ENCODE measurements at regions not wholly inside any gene's neighbourhood (a gene's known extent, or its start where the extent isn't known, plus 50 kb on each side); places are given as distances from the start of the nearest gene placed in this dataset.

- Histone ChIP-seq H3K9me2 (replicated peaks; ENCODE audit: insufficient read depth, low read length) (no peaks in the 10 kb centered on the region), H2AFZ (ENCODE audit: low read length) (no peak overlapping the region), H4K20me1 (ENCODE audit: insufficient read depth, low read depth, low read length) (no peaks in the 10 kb centered on the region), H3K79me2 (ENCODE audit: low read length) (no peaks in the 10 kb centered on the region), H3K4me1 (ENCODE audit: low read length) (no peaks in the 10 kb centered on the region), H3K9me3 (ENCODE audit: low read length) (no peaks in the 10 kb centered on the region), H3K4me2 (ENCODE audit: low read depth, low read length, poor library complexity, severe bottlenecking) (no peak overlapping the region), H3K27me3 (ENCODE audit: low read length) (no peaks in the 10 kb centered on the region), H3K4me3 (ENCODE audit: low read length) (no peak overlapping the region), H3K9ac (ENCODE audit: low read length) (no peak overlapping the region), H3K36me3 (ENCODE audit: insufficient read depth, low read length) (no peaks in the 10 kb centered on the region), H3K27ac (ENCODE audit: low read length) (no peak overlapping the region)
- DNase-seq, result no peak
Measured at GRCh38 chr13:90613076-90613795, 734.3 kb upstream of the MIR17HG start.

GRCh38 chr13:90615236-90615635 lies 732.3 kb upstream of the MIR17HG start:
- Histone ChIP-seq H4K20me1 (ENCODE audit: insufficient read depth, low read depth, low read length) (no peaks in the 10 kb centered on the region), H3K9ac (ENCODE audit: low read length) (no peak overlapping the region), H3K4me3 (ENCODE audit: low read length) (no peak overlapping the region), H3K27ac (ENCODE audit: low read length) (no peak overlapping the region), H3K36me3 (ENCODE audit: insufficient read depth, low read length) (no peaks in the 10 kb centered on the region), H3K27me3 (ENCODE audit: low read length) (no peaks in the 10 kb centered on the region), H2AFZ (ENCODE audit: low read length) (no peak overlapping the region), H3K79me2 (ENCODE audit: low read length) (no peaks in the 10 kb centered on the region), H3K4me1 (ENCODE audit: low read length) (no peaks in the 10 kb centered on the region), H3K9me3 (ENCODE audit: low read length) (no peaks in the 10 kb centered on the region), H3K9me2 (replicated peaks; ENCODE audit: insufficient read depth, low read length) (no peaks in the 10 kb centered on the region), H3K4me2 (ENCODE audit: low read depth, low read length, poor library complexity, severe bottlenecking) (no peak overlapping the region)
- DNase-seq, result no peak

GRCh38 chr13:90615767-90616166 lies 731.7 kb upstream of the MIR17HG start:
- Histone ChIP-seq H3K4me1 (ENCODE audit: low read length) (no peaks in the 10 kb centered on the region), H3K9ac (ENCODE audit: low read length) (no peak overlapping the region), H3K9me3 (ENCODE audit: low read length) (no peaks in the 10 kb centered on the region), H3K79me2 (ENCODE audit: low read length) (no peaks in the 10 kb centered on the region), H2AFZ (ENCODE audit: low read length) (no peak overlapping the region), H3K9me2 (replicated peaks; ENCODE audit: insufficient read depth, low read length) (no peaks in the 10 kb centered on the region), H3K36me3 (ENCODE audit: insufficient read depth, low read length) (no peaks in the 10 kb centered on the region), H4K20me1 (ENCODE audit: insufficient read depth, low read depth, low read length) (no peaks in the 10 kb centered on the region), H3K27me3 (ENCODE audit: low read length) (no peaks in the 10 kb centered on the region), H3K4me3 (ENCODE audit: low read length) (no peak overlapping the region), H3K27ac (ENCODE audit: low read length) (no peak overlapping the region), H3K4me2 (ENCODE audit: low read depth, low read length, poor library complexity, severe bottlenecking) (no peak overlapping the region)
- DNase-seq, result no peak

- no peak for DNase-seq
- Histone ChIP-seq H3K9me3 (ENCODE audit: low read length) (no peaks in the 10 kb centered on the region), H3K9me2 (replicated peaks; ENCODE audit: insufficient read depth, low read length) (no peaks in the 10 kb centered on the region), H2AFZ (ENCODE audit: low read length) (no peak overlapping the region), H3K79me2 (ENCODE audit: low read length) (no peaks in the 10 kb centered on the region), H4K20me1 (ENCODE audit: insufficient read depth, low read depth, low read length) (no peaks in the 10 kb centered on the region), H3K36me3 (ENCODE audit: insufficient read depth, low read length) (no peaks in the 10 kb centered on the region), H3K9ac (ENCODE audit: low read length) (no peak overlapping the region), H3K4me2 (ENCODE audit: low read depth, low read length, poor library complexity, severe bottlenecking) (no peak overlapping the region), H3K4me1 (ENCODE audit: low read length) (no peaks in the 10 kb centered on the region), H3K27ac (ENCODE audit: low read length) (no peak overlapping the region), H3K27me3 (ENCODE audit: low read length) (no peaks in the 10 kb centered on the region), H3K4me3 (ENCODE audit: low read length) (no peak overlapping the region)
Measured at GRCh38 chr13:90618133-90618532, 729.4 kb upstream of the MIR17HG start.

- no peaks in the 10 kb centered on the region for H3K4me1 ChIP-seq (ENCODE audit: low read length)
- no peaks in the 10 kb centered on the region for H3K27me3 ChIP-seq (ENCODE audit: low read length)
- no peaks in the 10 kb centered on the region for H3K9me3 ChIP-seq (ENCODE audit: low read length)
- H3K9me2 ChIP-seq (replicated peaks; ENCODE audit: insufficient read depth, low read length), result no peaks in the 10 kb centered on the region
- no peak for DNase-seq
- no peak overlapping the region for H2AFZ ChIP-seq (ENCODE audit: low read length)
- H3K4me2 ChIP-seq (ENCODE audit: low read depth, low read length, poor library complexity, severe bottlenecking), result no peak overlapping the region
- H3K79me2 ChIP-seq (ENCODE audit: low read length), result no peaks in the 10 kb centered on the region
- no peak overlapping the region for H3K9ac ChIP-seq (ENCODE audit: low read length)
- H3K4me3 ChIP-seq (ENCODE audit: low read length), result no peak overlapping the region
- H4K20me1 ChIP-seq (ENCODE audit: insufficient read depth, low read depth, low read length), result no peaks in the 10 kb centered on the region
- H3K27ac ChIP-seq (ENCODE audit: low read length), result no peak overlapping the region
- H3K36me3 ChIP-seq (ENCODE audit: insufficient read depth, low read length), result no peaks in the 10 kb centered on the region
Measured at GRCh38 chr13:90622541-90622940, 724.9 kb upstream of the MIR17HG start.

GRCh38 chr13:90623318-90624011 lies 724.0 kb upstream of the MIR17HG start:
- no peak for DNase-seq
- no peak overlapping the region for H3K4me3 ChIP-seq (ENCODE audit: low read length)
- no peak overlapping the region for H2AFZ ChIP-seq (ENCODE audit: low read length)
- H3K4me1 ChIP-seq (ENCODE audit: low read length), result no peaks in the 10 kb centered on the region
- H3K27me3 ChIP-seq (ENCODE audit: low read length), result no peaks in the 10 kb centered on the region
- no peaks in the 10 kb centered on the region for H3K36me3 ChIP-seq (ENCODE audit: insufficient read depth, low read length)
- H3K4me2 ChIP-seq (ENCODE audit: low read depth, low read length, poor library complexity, severe bottlenecking), result no peak overlapping the region
- H3K27ac ChIP-seq (ENCODE audit: low read length), result no peak overlapping the region
- no peaks in the 10 kb centered on the region for H4K20me1 ChIP-seq (ENCODE audit: insufficient read depth, low read depth, low read length)
- no peak overlapping the region for H3K9ac ChIP-seq (ENCODE audit: low read length)
- no peaks in the 10 kb centered on the region for H3K9me3 ChIP-seq (ENCODE audit: low read length)
- no peaks in the 10 kb centered on the region for H3K9me2 ChIP-seq (replicated peaks; ENCODE audit: insufficient read depth, low read length)
- H3K79me2 ChIP-seq (ENCODE audit: low read length), result no peaks in the 10 kb centered on the region

- Histone ChIP-seq H3K9me3 (ENCODE audit: low read length) (no peaks in the 10 kb centered on the region), H4K20me1 (ENCODE audit: insufficient read depth, low read depth, low read length) (no peaks in the 10 kb centered on the region), H3K36me3 (ENCODE audit: insufficient read depth, low read length) (no peaks in the 10 kb centered on the region), H3K9ac (ENCODE audit: low read length) (no peak overlapping the region), H3K4me1 (ENCODE audit: low read length) (no peaks in the 10 kb centered on the region), H3K27me3 (ENCODE audit: low read length) (no peaks in the 10 kb centered on the region; the same call in 1 of the 2 replicates), H3K9me2 (replicated peaks; ENCODE audit: insufficient read depth, low read length) (no peaks in the 10 kb centered on the region), H3K4me3 (ENCODE audit: low read length) (no peak overlapping the region), H3K79me2 (ENCODE audit: low read length) (no peaks in the 10 kb centered on the region), H3K27ac (ENCODE audit: low read length) (no peak overlapping the region), H2AFZ (ENCODE audit: low read length) (no peak overlapping the region), H3K4me2 (ENCODE audit: low read depth, low read length, poor library complexity, severe bottlenecking) (no peak overlapping the region)
- no peak for DNase-seq
Measured at GRCh38 chr13:90627813-90628212, 719.7 kb upstream of the MIR17HG start.

- Histone ChIP-seq H3K4me3 (ENCODE audit: low read length) (no peak overlapping the region), H2AFZ (ENCODE audit: low read length) (no peak overlapping the region), H3K4me2 (ENCODE audit: low read depth, low read length, poor library complexity, severe bottlenecking) (no peak overlapping the region), H3K79me2 (ENCODE audit: low read length) (no peaks in the 10 kb centered on the region), H4K20me1 (ENCODE audit: insufficient read depth, low read depth, low read length) (no peaks in the 10 kb centered on the region), H3K36me3 (ENCODE audit: insufficient read depth, low read length) (no peaks in the 10 kb centered on the region), H3K27me3 (ENCODE audit: low read length) (no peaks in the 10 kb centered on the region; the same call in 1 of the 2 replicates), H3K9ac (ENCODE audit: low read length) (no peak overlapping the region), H3K27ac (ENCODE audit: low read length) (no peak overlapping the region), H3K9me3 (ENCODE audit: low read length) (no peaks in the 10 kb centered on the region), H3K9me2 (replicated peaks; ENCODE audit: insufficient read depth, low read length) (no peaks in the 10 kb centered on the region), H3K4me1 (ENCODE audit: low read length) (no peaks in the 10 kb centered on the region)
- no peak for DNase-seq
Measured at GRCh38 chr13:90628471-90628870, 719.0 kb upstream of the MIR17HG start.
